H9 (cell line): ENCODE measurements at regions not wholly inside any gene's neighbourhood (a gene's known extent, or its start where the extent isn't known, plus 50 kb on each side); places are given as distances from the start of the nearest gene placed in this dataset.

Experiments
- DNase-seq: peaks from one replicate; pipeline ENCODE4 v3.0.0-alpha.2; 2017
- H2AFZ ChIP-seq: one replicate; pipeline ENCODE4 v1.6.1; 2013; ENCODE audit warnings: mild to moderate bottlenecking, low read length, control low read depth, moderate library complexity
- H2AK5ac ChIP-seq: 2 replicates; pipeline ENCODE4 v1.6.1; 2013; ENCODE audit warnings: low read length, control low read depth, mixed read lengths; ENCODE audit not compliant: insufficient read length
- H2BK120ac ChIP-seq: one replicate; pipeline ENCODE4 v1.6.1; 2013; ENCODE audit warnings: low read depth, mild to moderate bottlenecking, low read length, control low read depth, inconsistent platforms; ENCODE audit not compliant: poor library complexity, severe bottlenecking
- H2BK12ac ChIP-seq: 2 replicates; pipeline ENCODE4 v1.6.1; 2013; ENCODE audit warnings: low read length, control low read depth, mixed read lengths, low read depth; ENCODE audit not compliant: insufficient read length
- H2BK15ac ChIP-seq: 2 replicates; pipeline ENCODE4 v1.6.1; 2013; ENCODE audit warnings: low read depth, low read length, control low read depth
- H2BK20ac ChIP-seq: one replicate; pipeline ENCODE4 v1.6.1; 2013; ENCODE audit warnings: low read depth, mild to moderate bottlenecking, low read length, control low read depth, inconsistent platforms; ENCODE audit not compliant: poor library complexity, severe bottlenecking
- H2BK5ac ChIP-seq: 2 replicates; pipeline ENCODE4 v1.6.1; 2013; ENCODE audit warnings: low read length, control low read depth, mixed read lengths; ENCODE audit not compliant: insufficient read length
- H3K14ac ChIP-seq: 2 replicates; pipeline ENCODE4 v1.6.1; 2013; ENCODE audit warnings: low read length, control low read depth; ENCODE audit not compliant: insufficient read depth
- H3K18ac ChIP-seq: 2 replicates; pipeline ENCODE4 v1.6.1; 2013; ENCODE audit warnings: low read depth, mild to moderate bottlenecking, mixed read lengths, low read length, control low read depth; ENCODE audit not compliant: insufficient read length
- H3K23ac ChIP-seq: 2 replicates; pipeline ENCODE4 v1.6.1; 2013; ENCODE audit warnings: low read length, control low read depth, mixed read lengths, low read depth; ENCODE audit not compliant: insufficient read length
- H3K23me2 ChIP-seq: 2 replicates; pipeline ENCODE4 v1.6.1; 2013; ENCODE audit warnings: low read depth, mild to moderate bottlenecking, mixed read lengths, low read length, control low read depth; ENCODE audit not compliant: insufficient read length, poor library complexity, severe bottlenecking
- H3K27ac ChIP-seq: 2 replicates; pipeline ENCODE4 v1.5.1; 2013; ENCODE audit warnings: low read length, control low read depth, mixed read lengths, low read depth; ENCODE audit not compliant: insufficient read length
- H3K27me3 ChIP-seq: 2 replicates; pipeline ENCODE4 v1.6.1; 2013; ENCODE audit warnings: low read length, control low read depth, inconsistent platforms; ENCODE audit not compliant: insufficient read depth
- H3K4ac ChIP-seq: 2 replicates; pipeline ENCODE4 v1.6.1; 2013; ENCODE audit warnings: low read depth, mild to moderate bottlenecking, control low read depth, inconsistent platforms, low read length, moderate library complexity
- H3K4me1 ChIP-seq: 2 replicates; pipeline ENCODE4 v1.6.1; 2013; ENCODE audit warnings: low read length, control low read depth, inconsistent platforms; ENCODE audit not compliant: insufficient read depth
- H3K4me2 ChIP-seq: 2 replicates; pipeline ENCODE4 v1.6.1; 2013; ENCODE audit warnings: low read length, control low read depth, mixed read lengths; ENCODE audit not compliant: insufficient read length, insufficient read depth
- H3K56ac ChIP-seq: 2 replicates; pipeline ENCODE4 v1.6.1; 2013; ENCODE audit warnings: low read depth, mild to moderate bottlenecking, mixed read lengths, low read length, control low read depth; ENCODE audit not compliant: insufficient read length
- H3K79me1 ChIP-seq: 2 replicates; pipeline ENCODE4 v1.6.1; 2013; ENCODE audit warnings: low read depth, mild to moderate bottlenecking, moderate library complexity, low read length, control low read depth, inconsistent platforms; ENCODE audit not compliant: insufficient read depth, poor library complexity, severe bottlenecking
- H3K79me2 ChIP-seq: 2 replicates; pipeline ENCODE4 v1.6.1; 2013; ENCODE audit warnings: low read length, control low read depth, inconsistent platforms; ENCODE audit not compliant: insufficient read depth
- H3K9ac ChIP-seq: 2 replicates; pipeline ENCODE4 v1.6.1; 2013; ENCODE audit warnings: low read length, control low read depth, mixed read lengths; ENCODE audit not compliant: insufficient read length; ENCODE audit errors: extremely low read depth
- H3K9me3 ChIP-seq: one replicate; pipeline ENCODE4 v1.6.1; 2013; ENCODE audit warnings: low read depth, low read length, inconsistent platforms; ENCODE audit not compliant: control insufficient read depth
- H3T11ph ChIP-seq: one replicate; pipeline ENCODE4 v1.6.1; 2013; ENCODE audit warnings: mild to moderate bottlenecking, low read length, control low read depth, inconsistent platforms
- H4K20me1 ChIP-seq: one replicate; pipeline ENCODE4 v1.6.1; 2013; ENCODE audit not compliant: control insufficient read depth, insufficient read length, insufficient read depth
- H4K5ac ChIP-seq: 2 replicates; pipeline ENCODE4 v1.6.1; 2013; ENCODE audit warnings: low read depth, mild to moderate bottlenecking, mixed read lengths, low read length, control low read depth; ENCODE audit not compliant: insufficient read length
- H4K8ac ChIP-seq: replicated peaks from 2 replicates; pipeline ENCODE4 v1.6.1; 2013; ENCODE audit warnings: low read length, control low read depth, mixed read lengths, low read depth; ENCODE audit not compliant: insufficient read length
- H4K91ac ChIP-seq: 2 replicates; pipeline ENCODE4 v1.6.1; 2013; ENCODE audit warnings: low read depth, mild to moderate bottlenecking, moderate library complexity, mixed read lengths, low read length, control low read depth; ENCODE audit not compliant: insufficient read length
- H3K27ac Mint-ChIP-seq, 3 experiments: 2 replicates in 2 of 3; 3 replicates in 1 of 3; pipeline ENCODE4 v1.8.0; 2020 to 2021; ENCODE audit warnings: mixed read lengths in 3 of 3, mild to moderate bottlenecking in 1 of 3, moderate library complexity in 1 of 3
- H3K27me3 Mint-ChIP-seq: 2 replicates; pipeline ENCODE4 v1.8.0; 2021; ENCODE audit warnings: low read depth, mild to moderate bottlenecking, moderate library complexity, mixed read lengths
- H3K36me3 Mint-ChIP-seq, 3 experiments: 2 replicates in 2 of 3; 3 replicates in 1 of 3; pipeline ENCODE4 v1.8.0; 2020 to 2021; ENCODE audit warnings: low read depth in 3 of 3, mixed read lengths in 3 of 3; ENCODE audit not compliant: insufficient read depth in 1 of 3
- H3K4me1 Mint-ChIP-seq, 2 experiments: 2 replicates each; pipeline ENCODE4 v1.8.0; 2020; ENCODE audit warnings: mixed read lengths in 2 of 2
- H3K4me3 Mint-ChIP-seq, 2 experiments: 2 replicates in 1 of 2; 3 replicates in 1 of 2; pipeline ENCODE4 v1.8.0; 2020 to 2021; ENCODE audit warnings: mild to moderate bottlenecking in 2 of 2, mixed read lengths in 2 of 2, moderate library complexity in 1 of 2
- H3K9me3 Mint-ChIP-seq, 2 experiments: 2 replicates in 1 of 2; 3 replicates in 1 of 2; pipeline ENCODE4 v1.8.0; 2020; ENCODE audit warnings: mild to moderate bottlenecking in 2 of 2, mixed read lengths in 2 of 2, moderate library complexity in 1 of 2
- CTCF ChIP-seq: fragments of 200-600 bp; sonication (generic); conservative IDR thresholded peaks from 3 replicates; pipeline ENCODE4 v1.8.0; 2021; ENCODE audit warnings: antibody characterized with exemption, mild to moderate bottlenecking
- WGBS: extraction: QIAGEN DNeasy Blood & Tissue Kit; methylation state at CpG from one replicate; pipeline ENCODE4 v1.1.7; 2013; ENCODE audit warnings: missing lambda C conversion rate, low lambda C conversion rate, mixed read lengths; ENCODE audit not compliant: insufficient read length; ENCODE audit errors: extremely low coverage; 5-methylcytosine and 5-hydroxymethylcytosine counted together

GRCh38 chr1:228961511-228961910 lies 226.2 kb downstream of the RHOU start:
- Histone ChIP-seq H2BK120ac (no peak overlapping the region), H4K8ac (no peak overlapping the region), H4K91ac (no peak overlapping the region), H3K4me2 (no peak overlapping the region), H3K4ac (no peak overlapping the region), H3K14ac (no peak overlapping the region), H3K9ac (no peak overlapping the region), H3K4me1 (no peaks in the 10 kb centered on the region), H3K9me3 (no peaks in the 10 kb centered on the region), H2AFZ (no peak overlapping the region), H3K79me1 (no peaks in the 10 kb centered on the region), H4K5ac (no peak overlapping the region), H3T11ph (no peak overlapping the region), H3K56ac (no peak overlapping the region), H2BK15ac (no peak overlapping the region), H2BK5ac (no peak overlapping the region), H2BK20ac (no peak overlapping the region), H3K23ac (no peak overlapping the region), H3K27me3 (no peaks in the 10 kb centered on the region), H3K18ac (no peak overlapping the region), H3K23me2 (no peaks in the 10 kb centered on the region), H2BK12ac (no peak overlapping the region), H3K27ac (no peak overlapping the region), H2AK5ac (no peak overlapping the region), H4K20me1 (no peaks in the 10 kb centered on the region), H3K79me2 (no peaks in the 10 kb centered on the region)
- Mint-ChIP-seq H3K27me3 (peaks cover 6% of the 10 kb centered on the region), H3K4me3 (no peak overlapping the region), H3K4me1 (peaks cover 21 to 26% of the 10 kb centered on the region in 2 experiments), H3K36me3 (no peaks in the 10 kb centered on the region), H3K9me3 (no peaks in the 10 kb centered on the region), H3K27ac (no peak overlapping the region)
- WGBS: no CpG with 5 or more reads among the region's 6 CpGs
- TF ChIP-seq CTCF: no peak
- DNase-seq: no peak
